Neutrophil (primary cell): ENCODE measurements at regions not wholly inside any gene's neighbourhood (a gene's known extent, or its start where the extent isn't known, plus 50 kb on each side); places are given as distances from the start of the nearest gene placed in this dataset.

Experiments used
- H3K27ac ChIP-seq: fragments of 200-600 bp; sonication (generic); 2 replicates; pipeline ENCODE4 v1.5.1; 2016; ENCODE audit warnings: mild to moderate bottlenecking, moderate library complexity
- H3K27me3 ChIP-seq: fragments of 200-600 bp; sonication (generic); 2 replicates; pipeline ENCODE4 v1.6.0; 2016; ENCODE audit warnings: mild to moderate bottlenecking
- H3K36me3 ChIP-seq: fragments of 200-600 bp; sonication (generic); 2 replicates; pipeline ENCODE4 v1.5.1; 2017
- H3K4me1 ChIP-seq, 2 experiments: fragments of 200-600 bp in 1 of 2; sonication (generic) in 1 of 2; 1 replicate in 1 of 2; 2 replicates in 1 of 2; pipeline versions ENCODE4 v1.5.1 to v1.6.1; 2013 to 2016; ENCODE audit warnings: low read depth in 1 of 2, low read length in 1 of 2, mild to moderate bottlenecking in 1 of 2, moderate library complexity in 1 of 2; ENCODE audit not compliant: control insufficient read depth in 1 of 2, insufficient read depth in 1 of 2
- H3K4me3 ChIP-seq, 2 experiments: fragments of 200-600 bp in 1 of 2; sonication (generic) in 1 of 2; 1 replicate in 1 of 2; 2 replicates in 1 of 2; pipeline ENCODE4 v1.5.1; 2013 to 2016; ENCODE audit warnings: low read depth in 1 of 2, low read length in 1 of 2, mild to moderate bottlenecking in 1 of 2, moderate library complexity in 1 of 2
- H3K9me3 ChIP-seq: fragments of 200-600 bp; sonication (generic); 2 replicates; pipeline ENCODE4 v1.5.1; 2016
- CTCF ChIP-seq: fragments of 200-600 bp; sonication (generic); IDR thresholded peaks from 2 replicates; pipeline ENCODE4 v1.5.1; 2016; ENCODE audit warnings: antibody characterized with exemption

GRCh38 chr17:36840796-36841195, 96.5 kb upstream of the LHX1 start:
- no peak for TF ChIP-seq CTCF
- H3K4me1 ChIP-seq, result no peaks in the 10 kb centered on the region

GRCh38 chr17:36842231-36842819, 95.0 kb upstream of the LHX1 start:
- Histone ChIP-seq H3K36me3 (no peaks in the 10 kb centered on the region), H3K27me3 (peaks cover 80% of the 10 kb centered on the region)

More at GRCh38 chr17:36840796-36841195, 96.5 kb upstream of the LHX1 start:
- no peak overlapping the region for H3K27ac ChIP-seq
- no peak overlapping the region for H3K4me3 ChIP-seq
- H3K9me3 ChIP-seq, result no peaks in the 10 kb centered on the region
- no peaks in the 10 kb centered on the region for H3K36me3 ChIP-seq
- peaks cover 71% of the 10 kb centered on the region for H3K27me3 ChIP-seq

GRCh38 chr17:36842963-36843558, 94.2 kb upstream of the LHX1 start:
- H3K4me3 ChIP-seq, result no peak overlapping the region
- no peaks in the 10 kb centered on the region for H3K4me1 ChIP-seq
- no peaks in the 10 kb centered on the region for H3K9me3 ChIP-seq
- H3K27me3 ChIP-seq, result peaks cover 82% of the 10 kb centered on the region
- no peak for TF ChIP-seq CTCF
- H3K36me3 ChIP-seq, result no peaks in the 10 kb centered on the region
- no peak overlapping the region for H3K27ac ChIP-seq

More at GRCh38 chr17:36842231-36842819, 95.0 kb upstream of the LHX1 start:
- Histone ChIP-seq H3K9me3 (no peaks in the 10 kb centered on the region), H3K27ac (no peak overlapping the region), H3K4me1 (no peaks in the 10 kb centered on the region), H3K4me3 (no peak overlapping the region)
- no peak for TF ChIP-seq CTCF

GRCh38 chr17:36844013-36844412, 93.3 kb upstream of the LHX1 start:
- no peaks in the 10 kb centered on the region for H3K36me3 ChIP-seq
- TF ChIP-seq CTCF, result no peak
- no peaks in the 10 kb centered on the region for H3K4me1 ChIP-seq
- H3K27me3 ChIP-seq, result peaks cover 84% of the 10 kb centered on the region
- no peak overlapping the region for H3K27ac ChIP-seq
- H3K4me3 ChIP-seq, result no peak overlapping the region
- no peaks in the 10 kb centered on the region for H3K9me3 ChIP-seq

- no peak for TF ChIP-seq CTCF
- no peak overlapping the region for H3K4me3 ChIP-seq
- H3K27ac ChIP-seq, result no peak overlapping the region
- no peaks in the 10 kb centered on the region for H3K36me3 ChIP-seq
- H3K4me1 ChIP-seq, result no peaks in the 10 kb centered on the region
- H3K27me3 ChIP-seq, result peaks cover 79% of the 10 kb centered on the region
- H3K9me3 ChIP-seq, result no peaks in the 10 kb centered on the region
Observed at GRCh38 chr17:36844601-36845000, 92.7 kb upstream of the LHX1 start.
